H1 (cell line): ENCODE measurements at regions not wholly inside any gene's neighbourhood (a gene's known extent, or its start where the extent isn't known, plus 50 kb on each side); places are given as distances from the start of the nearest gene placed in this dataset.

ENCODE experiments used
- CTCF ChIA-PET: fragments of 300-600 bp; sonication (Branson Sonifier 250); formaldehyde crosslinking; loops from one replicate; lab custom pipeline; 2021; ENCODE audit not compliant: partially characterized antibody; lab: Charles Lee
- POLR2A ChIA-PET: fragments of 300-600 bp; sonication (Branson Sonifier 250); formaldehyde crosslinking; loops from one replicate; lab custom pipeline; 2021; ENCODE audit warnings: inconsistent platforms; ENCODE audit not compliant: partially characterized antibody; lab: Charles Lee
- DNase-seq, 2 experiments: peaks; one replicate each; pipeline versions ENCODE4 v3.0.0 to v3.0.0-alpha.2; 2010 to 2022; ENCODE audit warnings: low spot score in 2 of 2, low read depth in 1 of 2, mixed read lengths in 1 of 2
- FAIRE-seq: peaks from 2 replicates; lab custom pipeline; 2011; peaks lifted over from hg19 to GRCh38; lab: Jason Lieb, UNC
- H2AFZ ChIP-seq: 2 replicates; pipeline ENCODE4 v1.8.1; 2012; ENCODE audit warnings: low read length, inconsistent platforms
- H2AK5ac ChIP-seq: 2 replicates; pipeline ENCODE4 v1.6.1; 2013; ENCODE audit warnings: low read depth, low read length
- H2BK120ac ChIP-seq: replicated peaks from 2 replicates; pipeline ENCODE3; 2013; ENCODE audit warnings: low read depth, low read length, inconsistent platforms
- H2BK12ac ChIP-seq: 2 replicates; pipeline ENCODE4 v1.6.1; 2013; ENCODE audit warnings: low read depth, low read length
- H2BK15ac ChIP-seq: 2 replicates; pipeline ENCODE4 v1.6.1; 2013; ENCODE audit warnings: low read length
- H2BK20ac ChIP-seq: 2 replicates; pipeline ENCODE4 v1.6.1; 2013; ENCODE audit warnings: low read length
- H2BK5ac ChIP-seq: 2 replicates; pipeline ENCODE4 v1.6.1; 2013; ENCODE audit warnings: low read depth, low read length
- H3K14ac ChIP-seq: 2 replicates; pipeline ENCODE4 v1.6.1; 2013; ENCODE audit warnings: inconsistent platforms; ENCODE audit not compliant: insufficient read length
- H3K18ac ChIP-seq: 2 replicates; pipeline ENCODE4 v1.6.1; 2013; ENCODE audit warnings: low read length; ENCODE audit errors: extremely low read depth
- H3K23ac ChIP-seq: 2 replicates; pipeline ENCODE4 v1.6.1; 2013; ENCODE audit warnings: inconsistent platforms; ENCODE audit not compliant: insufficient read length
- H3K23me2 ChIP-seq: 2 replicates; pipeline ENCODE4 v1.6.1; 2013; ENCODE audit warnings: low read depth, low read length
- H3K27ac ChIP-seq: 2 replicates; pipeline ENCODE4 v1.6.1; 2011; ENCODE audit warnings: low read depth, low read length, inconsistent platforms
- H3K27me3 ChIP-seq, 4 experiments: replicated peaks in 1 of 4; 1 replicate in 1 of 4; 2 replicates in 3 of 4; pipeline versions ENCODE4 v1.6.1 to v1.8.1; 2011 to 2013; ENCODE audit warnings: low read length in 3 of 4, mild to moderate bottlenecking in 3 of 4, inconsistent platforms in 2 of 4, mixed read lengths in 2 of 4, moderate library complexity in 1 of 4; ENCODE audit not compliant: control insufficient read depth in 3 of 4, insufficient read depth in 3 of 4; ENCODE audit errors: extremely low read depth in 1 of 4
- H3K36me3 ChIP-seq, 4 experiments: 2 replicates each; pipeline versions ENCODE4 v1.6.1 to v1.8.1; 2011 to 2013; ENCODE audit warnings: mild to moderate bottlenecking in 4 of 4, low read length in 3 of 4, moderate library complexity in 2 of 4, control low read depth in 1 of 4, inconsistent platforms in 1 of 4; ENCODE audit not compliant: insufficient read depth in 4 of 4, control insufficient read depth in 2 of 4
- H3K4ac ChIP-seq: replicated peaks from 2 replicates; pipeline ENCODE3; 2013; ENCODE audit warnings: low read length, low read depth, mixed read lengths, inconsistent platforms; ENCODE audit not compliant: insufficient read length
- H3K4me1 ChIP-seq, 4 experiments: replicated peaks in 1 of 4; 1 replicate in 1 of 4; 2 replicates in 3 of 4; pipeline versions ENCODE4 v1.6.1 to v1.8.1; 2011 to 2013; ENCODE audit warnings: low read length in 3 of 4, inconsistent platforms in 2 of 4, mixed read lengths in 1 of 4; ENCODE audit not compliant: insufficient read depth in 4 of 4, control insufficient read depth in 3 of 4
- H3K4me2 ChIP-seq, 2 experiments: 2 replicates each; pipeline versions ENCODE4 v1.6.1 to v1.8.1; 2011 to 2013; ENCODE audit warnings: low read depth in 2 of 2, low read length in 2 of 2, control low read depth in 1 of 2, inconsistent platforms in 1 of 2, mild to moderate bottlenecking in 1 of 2; ENCODE audit not compliant: insufficient read depth in 1 of 2
- H3K4me3 ChIP-seq, 4 experiments: fragments of 200-600, 300-600 bp in 1 of 4; sonication (generic), shearing (Covaris generic), sonication (Bioruptor Twin) in 1 of 4; 2 replicates each; pipeline versions ENCODE4 v1.5.1 to v1.8.1; 2011 to 2016; ENCODE audit warnings: low read length in 4 of 4, low read depth in 3 of 4, control low read depth in 2 of 4, inconsistent platforms in 2 of 4, mild to moderate bottlenecking in 2 of 4, mixed read lengths in 1 of 4, moderate library complexity in 1 of 4; ENCODE audit not compliant: insufficient read depth in 2 of 4; ENCODE audit errors: extremely low read depth in 1 of 4
- H3K56ac ChIP-seq: replicated peaks from 2 replicates; pipeline ENCODE3; 2013; ENCODE audit warnings: low read depth, mild to moderate bottlenecking, mixed read lengths, low read length, inconsistent platforms; ENCODE audit not compliant: insufficient read length
- H3K79me1 ChIP-seq: 2 replicates; pipeline ENCODE4 v1.6.1; 2013; ENCODE audit warnings: low read depth, low read length, control low read depth
- H3K79me2 ChIP-seq, 2 experiments: 2 replicates each; pipeline versions ENCODE4 v1.6.1 to v1.8.1; 2012 to 2013; ENCODE audit warnings: low read length in 2 of 2, mild to moderate bottlenecking in 2 of 2, inconsistent platforms in 1 of 2; ENCODE audit not compliant: insufficient read depth in 2 of 2, control insufficient read depth in 1 of 2
- H3K9ac ChIP-seq, 4 experiments: replicated peaks in 1 of 4; 1 replicate in 1 of 4; 2 replicates in 3 of 4; pipeline versions ENCODE4 v1.6.1 to v1.8.1; 2011 to 2013; ENCODE audit warnings: low read depth in 3 of 4, low read length in 3 of 4, control low read depth in 2 of 4, mild to moderate bottlenecking in 2 of 4, moderate library complexity in 2 of 4, inconsistent platforms in 1 of 4; ENCODE audit errors: extremely low read depth in 1 of 4
- H3K9me3 ChIP-seq, 2 experiments: 2 replicates each; pipeline versions ENCODE4 v1.6.1 to v1.8.1; 2012 to 2013; ENCODE audit warnings: mild to moderate bottlenecking in 2 of 2, moderate library complexity in 2 of 2, control low read depth in 1 of 2, inconsistent platforms in 1 of 2, low read depth in 1 of 2, low read length in 1 of 2, mixed read lengths in 1 of 2; ENCODE audit not compliant: insufficient read depth in 2 of 2
- H4K20me1 ChIP-seq, 2 experiments: replicated peaks in 1 of 2; 2 replicates each; pipeline versions ENCODE3 to v1.8.1; 2011 to 2013; ENCODE audit warnings: inconsistent platforms in 2 of 2, low read length in 2 of 2, mild to moderate bottlenecking in 1 of 2; ENCODE audit not compliant: insufficient read depth in 2 of 2, control insufficient read depth in 1 of 2
- H4K5ac ChIP-seq: 2 replicates; pipeline ENCODE4 v1.6.1; 2013; ENCODE audit warnings: low read length, low read depth, mixed read lengths, inconsistent platforms; ENCODE audit not compliant: insufficient read length
- H4K8ac ChIP-seq: 2 replicates; pipeline ENCODE4 v1.8.0; 2013; ENCODE audit warnings: mild to moderate bottlenecking, moderate library complexity, low read length, inconsistent platforms; ENCODE audit not compliant: insufficient read depth; ENCODE audit errors: extremely low read depth
- H4K91ac ChIP-seq: replicated peaks from 2 replicates; pipeline ENCODE3; 2013; ENCODE audit warnings: low read length, mixed read lengths, inconsistent platforms; ENCODE audit not compliant: insufficient read length
- CHD2 ChIP-seq: IDR thresholded peaks from 2 replicates; pipeline ENCODE4 v1.6.1; 2012; ENCODE audit warnings: low read length, improper control_type of control experiment
- CREB1 ChIP-seq: IDR thresholded peaks from 2 replicates; pipeline ENCODE4 v1.6.1; 2012; ENCODE audit warnings: inconsistent platforms
- GTF2F1 ChIP-seq: IDR thresholded peaks from 2 replicates; pipeline ENCODE4 v1.6.1; 2012; ENCODE audit warnings: low read depth, low read length, improper control_type of control experiment, borderline replicate concordance
- JUND ChIP-seq: IDR thresholded peaks from 2 replicates; pipeline ENCODE4 v1.6.1; 2011; ENCODE audit warnings: mild to moderate bottlenecking, improper control_type of control experiment, low read length
- MAX ChIP-seq: IDR thresholded peaks from 2 replicates; pipeline ENCODE4 v1.6.1; 2012; ENCODE audit warnings: inconsistent platforms
- SIRT6 ChIP-seq: IDR thresholded peaks from one replicate; pipeline ENCODE4 v1.7.1; 2012; ENCODE audit warnings: low read length, inconsistent platforms
- SP4 ChIP-seq: IDR thresholded peaks from 2 replicates; pipeline ENCODE4 v1.6.1; 2012; ENCODE audit warnings: low read length, inconsistent platforms
- SRF ChIP-seq: IDR thresholded peaks from 2 replicates; pipeline ENCODE4 v1.6.1; 2011; ENCODE audit warnings: mild to moderate bottlenecking, low read depth, low read length, moderate library complexity
- TAF7 ChIP-seq: optimal IDR thresholded peaks from 2 replicates; pipeline ENCODE3; 2011; ENCODE audit warnings: low read depth, mild to moderate bottlenecking, inconsistent platforms, low read length, moderate library complexity, borderline replicate concordance
- TEAD4 ChIP-seq: IDR thresholded peaks from 2 replicates; pipeline ENCODE4 v1.6.1; 2012; ENCODE audit warnings: low read depth, low read length, inconsistent platforms, mixed read lengths
- WGBS, 2 experiments: shearing (Covaris generic) in 1 of 2; methylation state at CpG; one replicate each; pipeline versions ENCODE4 v1.1.6 to v1.1.7; 2013 to 2015; ENCODE audit warnings: low lambda C conversion rate in 2 of 2, mixed read lengths in 2 of 2, inconsistent platforms in 1 of 2, low coverage in 1 of 2, missing lambda C conversion rate in 1 of 2; ENCODE audit not compliant: insufficient replicate concordance in 2 of 2, insufficient coverage in 1 of 2, insufficient read length in 1 of 2; ENCODE audit errors: extremely low coverage in 1 of 2, missing lambda C conversion rate in 1 of 2; 5-methylcytosine and 5-hydroxymethylcytosine counted together

- Histone ChIP-seq H3K14ac (no peak overlapping the region), H3K9ac (no peak overlapping the region), H4K91ac (no peak overlapping the region), H3K4me3 (no peak overlapping the region), H3K79me2 (no peaks in the 10 kb centered on the region), H3K56ac (no peak overlapping the region), H3K4ac (no peak overlapping the region)
- POLR2A ChIA-PET: no interaction called here
- no peak for TF ChIP-seq CHD2
- TF ChIP-seq GTF2F1: no peak
- TF ChIP-seq CREB1: no peak
- no peak for TF ChIP-seq JUND
- TF ChIP-seq TAF7: no peak
- no peak for TF ChIP-seq SIRT6
- no peak for TF ChIP-seq SP4
- no peak for TF ChIP-seq SRF
- no peak for TF ChIP-seq MAX
- no peak for TF ChIP-seq TEAD4
- TF ChIP-seq, all 59 proteins: peak for 0
- no peak overlapping the region for H2AK5ac ChIP-seq
- CTCF ChIA-PET: interaction anchor here (0.7 to 1.4 kb wide), 3 partner anchors 13 to 352 kb away, joined by 3 read pairs; no protein-coding TSS in a partner anchor
- no peak overlapping the region for H3K18ac ChIP-seq
- no peaks in the 10 kb centered on the region for H3K4me1 ChIP-seq
- H2BK5ac ChIP-seq: no peak overlapping the region
- no peak overlapping the region for H2AFZ ChIP-seq
- no peaks in the 10 kb centered on the region for H3K23me2 ChIP-seq
- no peak overlapping the region for H3K4me2 ChIP-seq
- no peaks in the 10 kb centered on the region for H3K9me3 ChIP-seq
- no peaks in the 10 kb centered on the region for H3K36me3 ChIP-seq
- H4K20me1 ChIP-seq: no peaks in the 10 kb centered on the region
- no peaks in the 10 kb centered on the region for H3K79me1 ChIP-seq
- H4K8ac ChIP-seq: no peak overlapping the region
- no peak overlapping the region for H2BK15ac ChIP-seq
- no peak overlapping the region for H3K23ac ChIP-seq
- H4K5ac ChIP-seq: no peak overlapping the region
- no peak overlapping the region for H2BK20ac ChIP-seq
- no peak overlapping the region for H2BK120ac ChIP-seq
- 93% methylated on average over 2 of the region's 2 CpGs; no CpG with 5 or more reads in 1 of the 2 experiments for WGBS, 2 experiments
- H3K27me3 ChIP-seq: no peaks in the 10 kb centered on the region
- no peak overlapping the region for H3K27ac ChIP-seq
- DNase-seq (no peak), FAIRE-seq (no peak)
- no peak overlapping the region for H2BK12ac ChIP-seq
These were observed 684.5 kb upstream of the SLITRK1 start for GRCh38 chr13:84566780-84567179.
